T-cell (primary cell): ENCODE measurements at regions not wholly inside any gene's neighbourhood (a gene's known extent, or its start where the extent isn't known, plus 50 kb on each side); places are given as distances from the start of the nearest gene placed in this dataset.

Experiments
- ATAC-seq, 4 experiments: fragments of 200-7000 bp in 3 of 4; fragments of 150-1000 bp in 1 of 4; cut with Tn5 transposase; replicated peaks in 1 of 4; 1 replicate in 3 of 4; 2 replicates in 1 of 4; pipeline ENCODE4 v1.10.0; 2021; ENCODE audit warnings: moderate library complexity in 3 of 4, mild to moderate bottlenecking in 2 of 4, moderate number of reproducible peaks in 1 of 4
- CTCF ChIA-PET, 2 donors: fragments of 300-600 bp; sonication (Branson Sonifier 250); formaldehyde crosslinking; loops; one replicate each; lab custom pipeline; 2022; ENCODE audit warnings: antibody characterized with exemption in 2 of 2; lab: Charles Lee
- POLR2A ChIA-PET, 2 donors: fragments of 300-600 bp; sonication (Branson Sonifier 250); formaldehyde crosslinking; loops; one replicate each; lab custom pipeline; 2022; ENCODE audit warnings: antibody characterized with exemption in 2 of 2; lab: Charles Lee
- DNase-seq, 35 experiments: peaks; one replicate each; pipeline versions ENCODE4 v3.0.0 to v3.0.0-alpha.2; 2013 to 2023
- H3K27ac ChIP-seq: one replicate; pipeline ENCODE4 v1.5.1; 2013; ENCODE audit warnings: low read length
- H3K27me3 ChIP-seq, 2 experiments: replicated peaks in 1 of 2; 1 replicate in 1 of 2; 2 replicates in 1 of 2; pipeline versions ENCODE4 v1.6.1 to v1.7.0; 2013; ENCODE audit warnings: low read length in 1 of 2, mixed read lengths in 1 of 2; ENCODE audit not compliant: control insufficient read depth in 2 of 2, insufficient read depth in 2 of 2; ENCODE audit errors: extremely low read depth in 1 of 2
- H3K36me3 ChIP-seq, 2 donors: 1 replicate in 1 of 2; 2 replicates in 1 of 2; pipeline versions ENCODE4 v1.6.1 to v1.7.0; 2013; ENCODE audit warnings: low read length in 1 of 2; ENCODE audit not compliant: control insufficient read depth in 2 of 2, insufficient read depth in 1 of 2; ENCODE audit errors: extremely low read depth in 1 of 2
- H3K4me1 ChIP-seq, 2 experiments: 1 replicate in 1 of 2; 2 replicates in 1 of 2; pipeline versions ENCODE4 v1.6.1 to v1.7.0; 2013; ENCODE audit warnings: low read length in 2 of 2, mixed read lengths in 1 of 2; ENCODE audit not compliant: insufficient read depth in 2 of 2, control insufficient read depth in 1 of 2; ENCODE audit errors: extremely low read depth in 1 of 2
- H3K4me3 ChIP-seq, 2 donors: 1 replicate in 1 of 2; 2 replicates in 1 of 2; pipeline versions ENCODE4 v1.5.1 to v1.7.0; 2013; ENCODE audit warnings: mild to moderate bottlenecking in 2 of 2, low read length in 1 of 2, moderate library complexity in 1 of 2; ENCODE audit not compliant: control insufficient read depth in 1 of 2; ENCODE audit errors: extremely low read depth in 1 of 2
- H3K9me3 ChIP-seq: 2 replicates; pipeline ENCODE4 v1.7.0; 2013
- H3K27ac Mint-ChIP-seq, 2 donors: one replicate each; pipeline ENCODE4 v1.8.0; 2020 to 2021; ENCODE audit warnings: mild to moderate bottlenecking in 2 of 2, mixed read lengths in 2 of 2
- H3K27me3 Mint-ChIP-seq, 2 donors: one replicate each; pipeline ENCODE4 v1.8.0; 2021 to 2022; ENCODE audit warnings: mixed read lengths in 2 of 2
- H3K36me3 Mint-ChIP-seq: one replicate; pipeline ENCODE4 v1.8.0; 2021; ENCODE audit warnings: mixed read lengths
- H3K4me1 Mint-ChIP-seq, 3 donors: one replicate each; pipeline ENCODE4 v1.8.0; 2020 to 2022; ENCODE audit warnings: mixed read lengths in 3 of 3, mild to moderate bottlenecking in 1 of 3
- H3K4me3 Mint-ChIP-seq, 3 donors: one replicate each; pipeline ENCODE4 v1.8.0; 2020 to 2022; ENCODE audit warnings: mild to moderate bottlenecking in 3 of 3, mixed read lengths in 3 of 3, moderate library complexity in 3 of 3
- H3K9me3 Mint-ChIP-seq, 3 donors: one replicate each; pipeline ENCODE4 v1.8.0; 2020 to 2022; ENCODE audit warnings: mixed read lengths in 3 of 3
- WGBS: methylation state at CpG from one replicate; pipeline ENCODE4 v1.1.5; 2013; ENCODE audit warnings: missing lambda C conversion rate; ENCODE audit not compliant: insufficient coverage; 5-methylcytosine and 5-hydroxymethylcytosine counted together

DNA sequence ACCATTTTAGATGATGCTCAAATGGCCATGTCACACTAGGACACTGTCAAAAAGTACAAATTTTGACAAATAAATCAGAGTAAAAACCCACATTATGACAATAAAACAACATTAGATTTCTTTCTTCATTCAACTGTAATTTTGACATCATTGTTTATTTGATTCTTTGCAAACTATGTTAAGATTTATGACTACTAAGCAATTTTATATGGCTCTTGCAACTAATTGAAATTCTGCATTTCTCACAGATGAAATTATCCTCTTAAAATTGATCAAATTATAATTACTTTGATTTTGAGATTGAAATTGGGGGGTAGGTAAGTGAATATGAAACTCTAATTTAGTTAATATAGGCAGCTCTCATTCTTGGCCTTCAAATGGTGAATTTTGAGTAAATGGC lies 59.8 kb downstream of the ATOH1 start:
- Histone ChIP-seq H3K4me3 (no peak overlapping the region), H3K36me3 (no peaks in the 10 kb centered on the region), H3K9me3 (no peaks in the 10 kb centered on the region), H3K27ac (no peak overlapping the region), H3K4me1 (no peaks in the 10 kb centered on the region), H3K27me3 (no peaks in the 10 kb centered on the region)
- CTCF ChIA-PET, result no interaction called here
- no peak overlapping the region for H3K27ac Mint-ChIP-seq
- H3K4me3 Mint-ChIP-seq, result no peak overlapping the region
- no peaks in the 10 kb centered on the region for H3K9me3 Mint-ChIP-seq
- POLR2A ChIA-PET, result no interaction called here
- DNase-seq (no peak), ATAC-seq (no peak)
- no peaks in the 10 kb centered on the region for H3K4me1 Mint-ChIP-seq
- no peaks in the 10 kb centered on the region for H3K36me3 Mint-ChIP-seq
- no peaks in the 10 kb centered on the region for H3K27me3 Mint-ChIP-seq

DNA sequence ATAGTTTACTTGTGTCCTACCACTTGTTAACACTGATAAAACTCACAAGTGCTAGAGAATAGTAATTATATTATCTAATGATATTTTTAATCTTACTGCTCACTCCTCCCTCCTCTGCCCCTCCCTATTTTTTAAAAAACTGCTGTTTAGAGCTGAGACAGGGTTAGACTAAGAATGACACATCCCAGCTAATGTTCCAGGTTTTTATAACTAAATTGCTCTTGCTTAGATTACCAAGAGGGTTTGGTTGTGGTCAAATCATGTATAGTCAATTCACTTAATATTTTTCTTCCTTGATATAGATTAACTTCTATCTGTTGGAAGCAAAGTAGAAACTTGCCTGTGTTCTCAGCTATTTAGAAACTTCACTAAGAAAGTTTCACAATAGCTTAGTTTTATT lies 60.2 kb downstream of the ATOH1 start:
- H3K4me1 ChIP-seq, result no peaks in the 10 kb centered on the region
- no peaks in the 10 kb centered on the region for H3K27me3 Mint-ChIP-seq
- H3K4me3 Mint-ChIP-seq, result no peak overlapping the region
- no peaks in the 10 kb centered on the region for H3K36me3 ChIP-seq
- ChIA-PET POLR2A (no interaction called here), CTCF (no interaction called here)
- H3K9me3 Mint-ChIP-seq, result no peaks in the 10 kb centered on the region
- no peak overlapping the region for H3K27ac ChIP-seq
- H3K4me3 ChIP-seq, result no peak overlapping the region
- ATAC-seq (no peak), DNase-seq (no peak)
- H3K27ac Mint-ChIP-seq, result no peak overlapping the region
- H3K4me1 Mint-ChIP-seq, result no peaks in the 10 kb centered on the region
- H3K36me3 Mint-ChIP-seq, result no peaks in the 10 kb centered on the region
- no peaks in the 10 kb centered on the region for H3K9me3 ChIP-seq
- H3K27me3 ChIP-seq, result no peaks in the 10 kb centered on the region

DNA sequence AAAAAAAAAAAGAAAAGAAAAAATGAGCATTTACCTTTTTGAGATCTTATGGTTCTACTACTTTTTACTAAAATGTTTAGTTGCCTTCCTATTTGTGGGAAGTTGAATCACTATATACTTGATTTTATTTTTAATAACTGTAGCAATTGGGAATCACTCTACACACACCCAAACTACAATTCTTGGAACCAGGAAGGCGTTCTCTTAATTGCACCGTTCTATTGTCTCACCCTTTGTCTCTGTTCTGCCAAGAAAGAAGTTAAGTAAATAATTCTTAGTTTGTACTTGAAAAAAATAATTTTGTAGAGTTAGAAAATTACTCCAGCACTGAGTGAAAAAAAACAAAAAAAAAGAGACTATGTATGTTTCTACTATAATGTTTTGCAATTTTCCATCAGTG lies 62.7 kb downstream of the ATOH1 start:
- no peak for DNase-seq
- no peaks in the 10 kb centered on the region for H3K9me3 ChIP-seq
- Mint-ChIP-seq H3K9me3 (no peaks in the 10 kb centered on the region), H3K27me3 (no peaks in the 10 kb centered on the region), H3K4me3 (no peak overlapping the region), H3K4me1 (no peaks in the 10 kb centered on the region), H3K27ac (no peak overlapping the region), H3K36me3 (no peaks in the 10 kb centered on the region)
- POLR2A ChIA-PET, result no interaction called here
- no peaks in the 10 kb centered on the region for H3K36me3 ChIP-seq
- no peak for ATAC-seq
- H3K4me1 ChIP-seq, result no peaks in the 10 kb centered on the region
- H3K27ac ChIP-seq, result no peak overlapping the region
- no peak overlapping the region for H3K4me3 ChIP-seq
- WGBS, result no CpG with 5 or more reads among the region's 2 CpGs
- CTCF ChIA-PET, result no interaction called here
- H3K27me3 ChIP-seq, result no peaks in the 10 kb centered on the region

DNA sequence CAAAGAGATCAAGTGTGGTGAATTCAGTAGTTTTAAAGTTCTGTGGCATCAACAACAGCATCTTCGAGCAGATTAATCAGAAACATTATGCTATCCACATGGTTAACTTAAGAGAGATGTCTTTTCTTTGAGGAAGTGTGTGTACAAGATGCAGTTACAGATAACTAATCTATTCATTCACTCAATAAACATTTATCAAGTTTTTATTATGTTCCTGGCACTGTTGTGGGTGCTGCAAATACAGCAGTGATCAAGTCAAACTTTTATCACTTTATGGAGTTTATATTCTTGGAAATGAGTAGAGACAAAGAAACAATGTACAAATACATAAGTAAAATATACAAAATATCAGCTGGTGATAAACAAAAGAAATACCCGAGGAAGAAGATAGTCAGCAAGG lies 66.4 kb downstream of the ATOH1 start:
- Mint-ChIP-seq H3K4me3 (no peak overlapping the region), H3K4me1 (no peaks in the 10 kb centered on the region), H3K27me3 (no peaks in the 10 kb centered on the region), H3K27ac (no peak overlapping the region), H3K36me3 (no peaks in the 10 kb centered on the region), H3K9me3 (no peaks in the 10 kb centered on the region)
- H3K27ac ChIP-seq, result no peak overlapping the region
- POLR2A ChIA-PET, result no interaction called here
- no CpG with 5 or more reads among the region's 2 CpGs for WGBS
- no peaks in the 10 kb centered on the region for H3K27me3 ChIP-seq
- no peak overlapping the region for H3K4me3 ChIP-seq
- no peaks in the 10 kb centered on the region for H3K9me3 ChIP-seq
- H3K4me1 ChIP-seq, result no peaks in the 10 kb centered on the region
- DNase-seq, result no peak
- CTCF ChIA-PET, result no interaction called here
- no peaks in the 10 kb centered on the region for H3K36me3 ChIP-seq
- no peak for ATAC-seq

GRCh38 chr4:93896516-93896915 lies 68.0 kb downstream of the ATOH1 start:
- Mint-ChIP-seq H3K9me3 (no peaks in the 10 kb centered on the region), H3K27ac (no peak overlapping the region), H3K4me1 (no peaks in the 10 kb centered on the region), H3K36me3 (no peaks in the 10 kb centered on the region), H3K4me3 (no peak overlapping the region), H3K27me3 (no peaks in the 10 kb centered on the region)
- no peak for DNase-seq
- no peak overlapping the region for H3K27ac ChIP-seq
- no peak overlapping the region for H3K4me3 ChIP-seq
- H3K27me3 ChIP-seq, result no peaks in the 10 kb centered on the region
- no peak for ATAC-seq
- H3K9me3 ChIP-seq, result no peaks in the 10 kb centered on the region
- CTCF ChIA-PET, result no interaction called here
- POLR2A ChIA-PET, result no interaction called here
- no peaks in the 10 kb centered on the region for H3K4me1 ChIP-seq
- no peaks in the 10 kb centered on the region for H3K36me3 ChIP-seq
- no CpG with 5 or more reads among the region's 1 CpG for WGBS

GRCh38 chr4:93897559-93897958 lies 69.0 kb downstream of the ATOH1 start:
- no peak overlapping the region for H3K27ac Mint-ChIP-seq
- Histone ChIP-seq H3K4me1 (no peaks in the 10 kb centered on the region), H3K27me3 (no peaks in the 10 kb centered on the region), H3K27ac (no peak overlapping the region), H3K36me3 (no peaks in the 10 kb centered on the region), H3K9me3 (no peaks in the 10 kb centered on the region), H3K4me3 (no peak overlapping the region)
- no CpG with 5 or more reads among the region's 1 CpG for WGBS
- DNase-seq (no peak), ATAC-seq (no peak)
- no peak overlapping the region for H3K4me3 Mint-ChIP-seq
- H3K4me1 Mint-ChIP-seq, result no peaks in the 10 kb centered on the region
- no peaks in the 10 kb centered on the region for H3K9me3 Mint-ChIP-seq
- H3K27me3 Mint-ChIP-seq, result no peaks in the 10 kb centered on the region
- CTCF ChIA-PET, result no interaction called here
- H3K36me3 Mint-ChIP-seq, result no peaks in the 10 kb centered on the region
- POLR2A ChIA-PET, result no interaction called here

GRCh38 chr4:93908778-93909177 lies 80.2 kb downstream of the ATOH1 start:
- DNase-seq, result no peak
- H3K27ac Mint-ChIP-seq, result no peak overlapping the region
- no peaks in the 10 kb centered on the region for H3K27me3 Mint-ChIP-seq
- ChIA-PET CTCF (no interaction called here), POLR2A (no interaction called here)
- H3K4me1 Mint-ChIP-seq, result no peaks in the 10 kb centered on the region
- no peak overlapping the region for H3K4me3 Mint-ChIP-seq
- no peak for ATAC-seq
- no peaks in the 10 kb centered on the region for H3K9me3 ChIP-seq
- peaks cover 0 to 4% (median 4%) of the 10 kb centered on the region in 3 donors for H3K9me3 Mint-ChIP-seq
- no peaks in the 10 kb centered on the region for H3K36me3 Mint-ChIP-seq
- no peaks in the 10 kb centered on the region for H3K4me1 ChIP-seq
- no peak overlapping the region for H3K4me3 ChIP-seq
- WGBS, result 100% methylated on average over 1 of the region's 3 CpGs
- H3K27ac ChIP-seq, result no peak overlapping the region
- no peaks in the 10 kb centered on the region for H3K27me3 ChIP-seq
- no peaks in the 10 kb centered on the region for H3K36me3 ChIP-seq
